ENCODE measurements at regions not wholly inside any gene's neighbourhood (a gene's known extent, or its start where the extent isn't known, plus 50 kb on each side); places are given as distances from the start of the nearest gene placed in this dataset.
"Not testable (repeated sequence)": the region's sequence is repeated elsewhere in the genome, so short reads cannot be mapped to it uniquely, and the experiment has no call there.

- DNase-seq (ENCODE audit: low spot score), result no peak
- ChIA-PET CTCF (no interaction called here), POLR2A (ENCODE audit: low non-redundant PET) (no interaction called here)
- no peak overlapping the region for H3K27ac ChIP-seq (ENCODE audit: low read depth, low read length, poor library complexity, severe bottlenecking)
- H3K36me3 ChIP-seq (ENCODE audit: insufficient read depth, low read length, poor library complexity, severe bottlenecking), result no peaks in the 10 kb centered on the region
- no peaks in the 10 kb centered on the region for H3K27me3 ChIP-seq (replicated peaks; ENCODE audit: insufficient read depth, low read depth, low read length, poor library complexity)
- no peak overlapping the region for H3K4me3 ChIP-seq (ENCODE audit: low read depth, low read length, poor library complexity, severe bottlenecking)
- H3K4me1 ChIP-seq (ENCODE audit: insufficient read depth, low read length, poor library complexity, severe bottlenecking), result no peaks in the 10 kb centered on the region
- no TSS peak for BruUV-seq (replicated peaks)
- no peak for TF ChIP-seq CTCF (conservative IDR thresholded peaks at IDR 0.05; ENCODE audit: low read depth, low read length)
- TF ChIP-seq EZH2 (IDR thresholded peaks at IDR 0.05; ENCODE audit: borderline replicate concordance, low read depth, low read length, poor library complexity, severe bottlenecking), result no peak
- no peaks in the 10 kb centered on the region for H3K9me3 ChIP-seq (ENCODE audit: low read depth, low read length, poor library complexity, severe bottlenecking)
- intact Hi-C loops (cut with micrococcal nuclease; ENCODE audit: unreplicated experiment), result no loop called here
Measured at GRCh38 chr9:90188656-90189055, 454.0 kb downstream of the DIRAS2 start.

GRCh38 chr9:90189306-90189705 lies 453.3 kb downstream of the DIRAS2 start:
- no peaks in the 10 kb centered on the region for H3K36me3 ChIP-seq (ENCODE audit: insufficient read depth, low read length, poor library complexity, severe bottlenecking)
- H3K4me1 ChIP-seq (ENCODE audit: insufficient read depth, low read length, poor library complexity, severe bottlenecking), result no peaks in the 10 kb centered on the region
- DNase-seq (ENCODE audit: low spot score), result no peak
- no peak overlapping the region for H3K27ac ChIP-seq (ENCODE audit: low read depth, low read length, poor library complexity, severe bottlenecking)
- H3K9me3 ChIP-seq (ENCODE audit: low read depth, low read length, poor library complexity, severe bottlenecking), result no peaks in the 10 kb centered on the region
- H3K27me3 ChIP-seq (replicated peaks; ENCODE audit: insufficient read depth, low read depth, low read length, poor library complexity), result no peaks in the 10 kb centered on the region
- H3K4me3 ChIP-seq (ENCODE audit: low read depth, low read length, poor library complexity, severe bottlenecking), result no peak overlapping the region
- intact Hi-C loops (cut with micrococcal nuclease; ENCODE audit: unreplicated experiment), result no loop called here
- no TSS peak for BruUV-seq (replicated peaks)
- ChIA-PET CTCF (no interaction called here), POLR2A (ENCODE audit: low non-redundant PET) (no interaction called here)
- TF ChIP-seq EZH2 (IDR thresholded peaks at IDR 0.05; ENCODE audit: borderline replicate concordance, low read depth, low read length, poor library complexity, severe bottlenecking) (no peak), CTCF (conservative IDR thresholded peaks at IDR 0.05; ENCODE audit: low read depth, low read length) (no peak)

- H3K36me3 ChIP-seq (ENCODE audit: insufficient read depth, low read length, poor library complexity, severe bottlenecking); H3K4me1 ChIP-seq (ENCODE audit: insufficient read depth, low read length, poor library complexity, severe bottlenecking); POLR2A ChIA-PET (ENCODE audit: low non-redundant PET); intact Hi-C loops (cut with micrococcal nuclease; ENCODE audit: unreplicated experiment); H3K4me3 ChIP-seq (ENCODE audit: low read depth, low read length, poor library complexity, severe bottlenecking); CTCF ChIA-PET; BruUV-seq (replicated peaks); H3K27ac ChIP-seq (ENCODE audit: low read depth, low read length, poor library complexity, severe bottlenecking); H3K9me3 ChIP-seq (ENCODE audit: low read depth, low read length, poor library complexity, severe bottlenecking); DNase-seq (ENCODE audit: low spot score); H3K27me3 ChIP-seq (replicated peaks; ENCODE audit: insufficient read depth, low read depth, low read length, poor library complexity): not testable (repeated sequence)
Measured at GRCh38 chr9:90192465-90192864, 450.2 kb downstream of the DIRAS2 start.

- Histone ChIP-seq H3K27me3 (replicated peaks; ENCODE audit: insufficient read depth, low read depth, low read length, poor library complexity) (no peaks in the 10 kb centered on the region), H3K4me3 (ENCODE audit: low read depth, low read length, poor library complexity, severe bottlenecking) (no peak overlapping the region), H3K27ac (ENCODE audit: low read depth, low read length, poor library complexity, severe bottlenecking) (no peak overlapping the region), H3K36me3 (ENCODE audit: insufficient read depth, low read length, poor library complexity, severe bottlenecking) (no peaks in the 10 kb centered on the region), H3K9me3 (ENCODE audit: low read depth, low read length, poor library complexity, severe bottlenecking) (no peaks in the 10 kb centered on the region), H3K4me1 (ENCODE audit: insufficient read depth, low read length, poor library complexity, severe bottlenecking) (no peaks in the 10 kb centered on the region)
- TF ChIP-seq EZH2 (IDR thresholded peaks at IDR 0.05; ENCODE audit: borderline replicate concordance, low read depth, low read length, poor library complexity, severe bottlenecking) (no peak), CTCF (conservative IDR thresholded peaks at IDR 0.05; ENCODE audit: low read depth, low read length) (no peak)
- no TSS peak for BruUV-seq (replicated peaks)
- ChIA-PET POLR2A (ENCODE audit: low non-redundant PET) (no interaction called here), CTCF (no interaction called here)
- intact Hi-C loops (cut with micrococcal nuclease; ENCODE audit: unreplicated experiment), result no loop called here
- peak; percentile 5 for DNase-seq (ENCODE audit: low spot score)
Measured at GRCh38 chr9:90198956-90199355, 443.7 kb downstream of the DIRAS2 start.
